ENCODE measurements at regions not wholly inside any gene's neighbourhood (a gene's known extent, or its start where the extent isn't known, plus 50 kb on each side); places are given as distances from the start of the nearest gene placed in this dataset.

DNA sequence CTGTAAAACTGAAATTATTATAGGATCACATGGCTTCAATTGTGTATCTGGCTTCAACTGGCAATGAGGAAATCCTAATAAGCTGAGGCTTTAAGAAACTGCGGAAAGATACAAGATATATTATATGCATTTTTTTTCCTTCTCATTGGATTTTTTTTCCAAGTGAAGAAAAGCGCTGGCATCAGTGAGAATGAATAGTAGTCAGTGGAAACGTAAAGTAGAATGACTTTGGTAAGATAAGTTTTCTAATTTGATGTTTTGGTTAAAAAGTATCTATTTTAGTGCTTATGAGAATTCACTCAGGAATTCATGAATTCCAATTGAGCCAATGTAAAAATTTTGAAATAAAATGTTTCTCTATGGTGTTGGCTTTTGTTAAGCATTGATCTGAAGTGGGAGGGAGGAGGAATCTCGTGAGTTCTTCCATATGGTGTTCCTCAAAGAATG lies 173.5 kb upstream of the FRMD6 start:
- TF ChIP-seq POLR2AphosphoS5 (IDR thresholded peaks at IDR 0.05) = no peak
- no peak for TF ChIP-seq POLR2A (IDR thresholded peaks at IDR 0.05)
- no peak for TF ChIP-seq EP300 (IDR thresholded peaks at IDR 0.05)
- TF ChIP-seq, protein P1, sequence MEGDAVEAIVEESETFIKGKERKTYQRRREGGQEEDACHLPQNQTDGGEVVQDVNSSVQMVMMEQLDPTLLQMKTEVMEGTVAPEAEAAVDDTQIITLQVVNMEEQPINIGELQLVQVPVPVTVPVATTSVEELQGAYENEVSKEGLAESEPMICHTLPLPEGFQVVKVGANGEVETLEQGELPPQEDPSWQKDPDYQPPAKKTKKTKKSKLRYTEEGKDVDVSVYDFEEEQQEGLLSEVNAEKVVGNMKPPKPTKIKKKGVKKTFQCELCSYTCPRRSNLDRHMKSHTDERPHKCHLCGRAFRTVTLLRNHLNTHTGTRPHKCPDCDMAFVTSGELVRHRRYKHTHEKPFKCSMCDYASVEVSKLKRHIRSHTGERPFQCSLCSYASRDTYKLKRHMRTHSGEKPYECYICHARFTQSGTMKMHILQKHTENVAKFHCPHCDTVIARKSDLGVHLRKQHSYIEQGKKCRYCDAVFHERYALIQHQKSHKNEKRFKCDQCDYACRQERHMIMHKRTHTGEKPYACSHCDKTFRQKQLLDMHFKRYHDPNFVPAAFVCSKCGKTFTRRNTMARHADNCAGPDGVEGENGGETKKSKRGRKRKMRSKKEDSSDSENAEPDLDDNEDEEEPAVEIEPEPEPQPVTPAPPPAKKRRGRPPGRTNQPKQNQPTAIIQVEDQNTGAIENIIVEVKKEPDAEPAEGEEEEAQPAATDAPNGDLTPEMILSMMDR (IDR thresholded peaks at IDR 0.05) = no peak
- H3K27me3 ChIP-seq = no peaks in the 10 kb centered on the region
- no peak for ATAC-seq
- no peaks in the 10 kb centered on the region for H3K36me3 ChIP-seq
- H3K4me3 ChIP-seq = no peak overlapping the region
- no peak overlapping the region for H3K27ac ChIP-seq
- peaks cover 0 to 3% (median 0%) of the 10 kb centered on the region in 3 donors for H3K4me1 ChIP-seq
- H3K9me3 ChIP-seq = no peaks in the 10 kb centered on the region
- 78 to 84% methylated on average over 4 of the region's 4 CpGs for WGBS, 2 donors (ENCODE audit: low coverage in 1 of 2)

DNA sequence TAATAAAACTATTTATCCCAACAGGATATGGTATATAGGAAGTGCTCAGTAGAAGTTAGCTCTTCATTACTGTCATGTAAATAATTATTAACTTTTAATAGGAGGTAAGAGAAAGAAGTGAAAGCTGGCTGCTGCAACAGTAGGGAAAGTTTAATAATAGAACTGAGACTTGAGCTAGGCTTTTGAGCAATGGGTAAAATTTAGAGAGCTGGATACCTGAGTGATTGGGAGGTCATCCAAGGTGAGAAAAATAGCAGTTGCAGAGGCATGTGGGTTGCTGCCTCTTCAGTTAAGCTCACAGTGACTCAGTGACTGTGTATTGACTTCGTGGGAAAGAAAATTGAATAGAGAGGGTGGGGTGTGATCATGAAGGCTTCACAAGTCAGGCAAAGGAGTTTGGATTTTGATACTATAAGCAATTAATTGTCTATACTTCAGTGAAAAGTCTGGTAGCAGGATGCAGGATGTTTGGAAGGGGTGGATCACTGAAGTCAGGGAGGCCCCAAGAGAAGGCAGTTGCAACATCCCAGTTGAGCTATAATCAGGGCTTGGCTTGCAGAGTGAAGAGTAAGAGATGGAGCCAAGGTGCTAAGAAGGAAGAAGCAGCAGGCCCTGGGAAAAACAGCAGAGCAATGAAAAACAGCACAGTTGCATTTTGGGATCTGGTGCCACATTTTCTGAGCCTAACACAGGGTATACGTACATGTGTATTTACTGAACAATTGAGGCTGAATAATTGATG lies 172.0 kb upstream of the FRMD6 start:
- Histone ChIP-seq H3K27me3 (no peaks in the 10 kb centered on the region), H3K9me3 (no peaks in the 10 kb centered on the region), H3K4me3 (no peak overlapping the region), H3K27ac (no peak overlapping the region), H3K36me3 (no peaks in the 10 kb centered on the region), H3K4me1 (peaks cover 0 to 3% (median 0%) of the 10 kb centered on the region in 3 donors)
- TF ChIP-seq, protein P1 (IDR thresholded peaks at IDR 0.05) = no peak
- TF ChIP-seq POLR2A (IDR thresholded peaks at IDR 0.05) (no peak), EP300 (IDR thresholded peaks at IDR 0.05) (no peak), POLR2AphosphoS5 (IDR thresholded peaks at IDR 0.05) (no peak)
- WGBS, 2 donors (ENCODE audit: low coverage in 1 of 2) = 69 to 71% methylated on average over 2 of the region's 2 CpGs
- ATAC-seq = peak; percentile 88

DNA sequence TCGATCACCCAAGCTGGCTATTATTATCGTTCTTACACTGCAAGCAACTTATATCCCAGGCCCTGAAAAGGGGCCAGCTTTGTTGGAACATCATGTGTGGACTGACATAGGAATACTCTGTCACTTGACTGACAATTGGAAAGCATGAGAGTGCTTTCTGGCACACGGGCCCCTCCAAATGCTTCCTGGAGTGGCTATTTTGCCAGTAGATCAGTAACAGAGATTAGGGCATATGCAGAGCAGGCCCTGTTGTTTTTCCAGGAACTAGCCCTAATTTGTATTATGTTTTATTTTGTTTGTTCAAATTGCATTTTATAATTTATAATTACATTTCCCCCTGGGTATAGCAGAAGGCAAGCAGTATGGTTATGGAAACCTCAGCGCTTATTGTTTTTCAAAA lies 170.1 kb upstream of the FRMD6 start:
- no peak overlapping the region for H3K27ac ChIP-seq
- no peak for ATAC-seq
- TF ChIP-seq POLR2AphosphoS5 (IDR thresholded peaks at IDR 0.05) (no peak), POLR2A (IDR thresholded peaks at IDR 0.05) (no peak), EP300 (IDR thresholded peaks at IDR 0.05) (no peak)
- TF ChIP-seq, protein P1 (IDR thresholded peaks at IDR 0.05) = no peak
- no peak overlapping the region for H3K4me3 ChIP-seq
- H3K36me3 ChIP-seq = no peaks in the 10 kb centered on the region
- no peaks in the 10 kb centered on the region for H3K27me3 ChIP-seq
- WGBS, 2 donors (ENCODE audit: low coverage in 1 of 2) = 80 to 93% methylated on average over 3 to 4 of the region's 4 CpGs
- H3K9me3 ChIP-seq = no peaks in the 10 kb centered on the region
- H3K4me1 ChIP-seq = peaks cover 0 to 3% (median 0%) of the 10 kb centered on the region in 3 donors

DNA sequence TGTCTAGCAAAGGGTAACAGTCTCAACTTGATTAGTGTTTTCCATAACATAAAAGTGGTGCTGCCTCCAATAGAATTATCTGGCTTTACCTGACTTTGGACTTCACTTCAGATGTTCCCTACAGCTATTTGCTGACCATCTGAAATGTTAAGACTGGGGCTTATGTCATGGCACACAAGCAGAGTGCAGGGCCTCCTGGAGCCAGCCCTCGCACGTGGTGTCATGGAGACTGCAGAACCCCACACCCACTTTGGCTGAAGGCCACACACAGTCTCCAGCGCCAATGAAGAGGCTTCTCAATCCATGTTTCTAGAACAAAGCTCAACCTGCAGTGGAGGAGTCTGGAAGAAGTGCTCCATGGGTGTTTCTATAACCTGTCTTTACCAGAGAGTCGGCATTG lies 169.6 kb upstream of the FRMD6 start:
- no peak for ATAC-seq
- H3K27me3 ChIP-seq = no peaks in the 10 kb centered on the region
- H3K9me3 ChIP-seq = no peaks in the 10 kb centered on the region
- H3K36me3 ChIP-seq = no peaks in the 10 kb centered on the region
- no peak overlapping the region for H3K27ac ChIP-seq
- TF ChIP-seq POLR2A (IDR thresholded peaks at IDR 0.05) = no peak
- TF ChIP-seq, protein P1 (IDR thresholded peaks at IDR 0.05) = no peak
- no peak for TF ChIP-seq EP300 (IDR thresholded peaks at IDR 0.05)
- no peak for TF ChIP-seq POLR2AphosphoS5 (IDR thresholded peaks at IDR 0.05)
- H3K4me3 ChIP-seq = no peak overlapping the region
- H3K4me1 ChIP-seq = peaks cover 0 to 3% (median 0%) of the 10 kb centered on the region in 3 donors
- 70 to 80% methylated on average over 1 to 3 of the region's 4 CpGs for WGBS, 2 donors (ENCODE audit: low coverage in 1 of 2)

DNA sequence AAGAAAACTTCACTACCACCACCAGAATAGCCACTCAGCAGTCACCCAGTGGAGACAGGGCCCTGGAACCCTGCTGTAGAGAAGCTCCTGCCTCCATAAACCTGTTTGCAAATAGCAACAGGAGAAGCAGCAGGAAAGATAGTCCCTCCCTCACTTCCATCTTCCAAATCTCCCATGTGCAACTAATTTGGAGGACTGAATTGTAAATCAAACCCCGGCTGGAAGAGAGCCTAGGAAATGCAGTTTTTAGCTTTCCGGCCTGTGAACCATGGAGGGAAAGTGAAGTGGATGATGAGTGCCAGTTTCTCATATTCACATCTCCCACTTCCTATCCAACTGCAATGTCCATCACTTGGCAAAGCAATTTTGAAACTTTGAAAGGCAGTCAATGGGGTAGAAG lies 167.2 kb upstream of the FRMD6 start:
- no peak for ATAC-seq
- Histone ChIP-seq H3K4me1 (peaks cover 0 to 3% (median 0%) of the 10 kb centered on the region in 3 donors), H3K27me3 (no peaks in the 10 kb centered on the region), H3K4me3 (no peak overlapping the region), H3K9me3 (no peaks in the 10 kb centered on the region), H3K36me3 (no peaks in the 10 kb centered on the region), H3K27ac (no peak overlapping the region)
- TF ChIP-seq EP300 (IDR thresholded peaks at IDR 0.05) = no peak
- WGBS, 2 donors (ENCODE audit: low coverage in 1 of 2) = 58 to 90% methylated on average over 2 of the region's 2 CpGs
